K562 (cell line): ENCODE measurements at regions not wholly inside any gene's neighbourhood (a gene's known extent, or its start where the extent isn't known, plus 50 kb on each side); places are given as distances from the start of the nearest gene placed in this dataset.
"Not testable (repeated sequence)": the region's sequence is repeated elsewhere in the genome, so short reads cannot be mapped to it uniquely, and the experiment has no call there.

Experiments
- ATAC-seq: fragments of 200-7000 bp; cut with Tn5 transposase; 3 replicates; pipeline ENCODE4 v1.9.1; 2020; ENCODE audit warnings: moderate library complexity
- BruUV-seq: library from RNA; stranded (reverse); fragments of 400-500 nt; replicated peaks from 2 replicates; lab custom pipeline; 2021; lab: Mats Ljungman, UMichigan
- CTCF ChIA-PET: fragments of 300-600 bp; formaldehyde crosslinking; extraction: SDS; loops from one replicate; lab custom pipeline; 2021; ENCODE audit warnings: low intra/inter-chr PET ratio; lab: Yijun Ruan, JAX
- POLR2A ChIA-PET: fragments of 300-600, 350-650 bp; sonication (Branson Sonifier 250); formaldehyde crosslinking; extraction: SDS; loops from one replicate; lab custom pipeline; 2021; ENCODE audit warnings: antibody characterized with exemption, inconsistent platforms; lab: Yijun Ruan, JAX
- DNase-seq, 4 experiments: peaks; one replicate each; pipeline versions ENCODE4 v3.0.0 to v3.0.0-alpha.2; 2011 to 2018; ENCODE audit warnings: low spot score in 3 of 4, mixed read lengths in 3 of 4; ENCODE audit errors: extremely low read depth in 1 of 4
- FAIRE-seq: peaks from 2 replicates; lab custom pipeline; 2011; peaks lifted over from hg19 to GRCh38; lab: Jason Lieb, UNC
- H2AFZ ChIP-seq: 2 replicates; pipeline ENCODE4 v1.6.0; 2011; ENCODE audit warnings: low read depth, low read length, control low read depth, inconsistent platforms
- H3K27ac ChIP-seq: fragments of 200-600 bp; 3 replicates; pipeline ENCODE4 v1.8.0; 2011; ENCODE audit warnings: low read depth, mild to moderate bottlenecking, control low read depth, inconsistent platforms, low read length, moderate library complexity, mixed read lengths; ENCODE audit errors: extremely low read depth
- H3K27me3 ChIP-seq, 2 experiments: fragments of 300-600 bp in 1 of 2; 2 replicates in 1 of 2; 3 replicates in 1 of 2; pipeline versions ENCODE4 v1.6.0 to v1.8.0; 2011; ENCODE audit warnings: inconsistent platforms in 2 of 2, low read length in 2 of 2, mild to moderate bottlenecking in 1 of 2, mixed read lengths in 1 of 2, moderate library complexity in 1 of 2; ENCODE audit not compliant: control insufficient read depth in 2 of 2, insufficient read depth in 2 of 2
- H3K36me3 ChIP-seq: fragments of 300-600 bp; 3 replicates; pipeline ENCODE4 v1.8.0; 2011; ENCODE audit warnings: mild to moderate bottlenecking, low read length, inconsistent platforms; ENCODE audit not compliant: control insufficient read depth, insufficient read depth
- H3K4me1 ChIP-seq, 2 experiments: fragments of 200-600 bp in 1 of 2; replicated peaks in 1 of 2; 2 replicates in 1 of 2; 3 replicates in 1 of 2; pipeline versions ENCODE4 v1.5.1 to v1.8.0; 2011; ENCODE audit warnings: inconsistent platforms in 2 of 2, low read length in 2 of 2, mild to moderate bottlenecking in 1 of 2, mixed read lengths in 1 of 2, moderate library complexity in 1 of 2; ENCODE audit not compliant: control insufficient read depth in 2 of 2, insufficient read depth in 2 of 2
- H3K4me2 ChIP-seq: 2 replicates; pipeline ENCODE4 v1.6.1; 2011; ENCODE audit warnings: low read length, control low read depth, inconsistent platforms, mixed read lengths; ENCODE audit not compliant: insufficient read depth
- H3K4me3 ChIP-seq: fragments of 200-600 bp; sonication (generic), shearing (Covaris generic); 2 replicates; pipeline ENCODE4 v1.5.1; 2016; ENCODE audit warnings: control low read depth, inconsistent platforms
- H3K79me2 ChIP-seq: fragments of 200-600 bp; 3 replicates; pipeline ENCODE4 v1.8.0; 2011; ENCODE audit warnings: low read length, inconsistent platforms; ENCODE audit not compliant: control insufficient read depth, insufficient read depth
- H3K9ac ChIP-seq, 2 experiments: 2 replicates each; pipeline versions ENCODE4 v1.6.0 to v1.6.1; 2011; ENCODE audit warnings: low read depth in 2 of 2, low read length in 2 of 2, control low read depth in 1 of 2, inconsistent platforms in 1 of 2, mild to moderate bottlenecking in 1 of 2, mixed read lengths in 1 of 2; ENCODE audit not compliant: insufficient read depth in 1 of 2
- H3K9me1 ChIP-seq: one replicate; pipeline ENCODE4 v1.6.0; 2011; ENCODE audit warnings: inconsistent platforms, mild to moderate bottlenecking, low read length, moderate library complexity; ENCODE audit not compliant: control insufficient read depth, insufficient read depth
- H3K9me3 ChIP-seq: replicated peaks from 2 replicates; pipeline ENCODE4 v1.5.1; 2011; ENCODE audit warnings: low read depth, low read length, inconsistent platforms; ENCODE audit not compliant: control insufficient read depth, insufficient read depth
- H4K20me1 ChIP-seq: replicated peaks from 2 replicates; pipeline ENCODE4 v1.6.1; 2011; ENCODE audit warnings: low read length, inconsistent platforms, mixed read lengths; ENCODE audit not compliant: control insufficient read depth, insufficient read depth
- BMI1 ChIP-seq: fragments of 150-350 bp; IDR thresholded peaks from 2 replicates; pipeline ENCODE4 v1.6.1; 2014; ENCODE audit warnings: low read length
- WGBS: fragments of 100-300 bp; shearing (Covaris generic); methylation state at CpG from one replicate; pipeline ENCODE4 v1.1.6; 2016; ENCODE audit warnings: low coverage, mixed read lengths; ENCODE audit not compliant: insufficient coverage; ENCODE audit errors: missing lambda C conversion rate; 5-methylcytosine and 5-hydroxymethylcytosine counted together
- in situ Hi-C: fragments of 300-500 bp; cut with MboI; formaldehyde crosslinking; loops from 4 replicates; pipeline ENCODE4 v1.15.0; 2018; ENCODE audit warnings: inconsistent platforms, mixed read lengths
- intact Hi-C: fragments of 100-400 bp; cut with micrococcal nuclease; formaldehyde crosslinking; loops from 2 replicates; pipeline ENCODE4 v1.14.2; 2022

DNA sequence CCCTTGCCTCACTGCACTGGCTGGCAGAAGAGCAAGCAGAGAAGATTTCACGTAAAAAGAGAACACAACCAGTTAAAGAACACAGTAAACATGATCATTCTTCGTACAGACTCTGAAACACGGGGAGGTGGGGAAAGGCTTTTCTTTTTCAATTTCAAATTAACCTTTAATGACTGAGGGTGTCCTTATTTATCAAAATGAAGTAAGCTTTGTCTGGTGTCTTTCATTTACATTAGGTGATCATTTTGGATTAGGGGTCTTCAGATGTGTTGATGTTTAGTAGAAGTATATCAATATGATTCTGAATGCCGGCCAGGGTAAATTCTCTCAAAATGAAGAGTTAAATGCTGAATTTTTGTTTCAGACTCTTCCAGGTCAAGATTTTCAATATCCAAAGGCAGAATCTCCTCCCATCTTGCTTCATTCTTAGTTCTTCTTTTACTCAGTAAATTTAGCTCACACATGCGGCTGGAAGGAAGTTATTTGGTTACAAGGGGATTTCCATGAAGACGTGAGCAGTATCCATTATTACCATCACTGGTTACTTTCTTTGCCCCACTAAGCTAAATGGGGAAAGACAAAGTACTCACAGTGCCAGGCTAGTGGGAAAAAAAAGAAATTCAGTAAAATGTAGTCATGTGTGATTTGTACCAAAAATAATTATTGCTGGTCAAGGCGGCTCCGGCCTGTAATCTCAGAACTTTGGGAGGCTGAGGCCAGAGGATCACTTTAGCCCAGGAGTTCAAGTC lies 272.2 kb upstream of the NR2F2 start:
- FAIRE-seq = no peak
- CTCF ChIA-PET = no interaction called here
- 95% methylated on average over 8 of the region's 8 CpGs for WGBS
- ATAC-seq = no peak
- Histone ChIP-seq H2AFZ (no peak overlapping the region), H3K4me1 (peaks cover 2 to 12% of the 10 kb centered on the region in 2 experiments), H3K4me3 (no peak overlapping the region), H3K79me2 (no peaks in the 10 kb centered on the region), H3K9me3 (peaks cover 4% of the 10 kb centered on the region; the same call in 1 of the 2 replicates), H3K9ac (no peak overlapping the region), H3K4me2 (no peak overlapping the region), H3K9me1 (no peaks in the 10 kb centered on the region), H4K20me1 (no peaks in the 10 kb centered on the region), H3K27me3 (no peaks in the 10 kb centered on the region), H3K36me3 (no peaks in the 10 kb centered on the region), H3K27ac (no peak overlapping the region)
- no peak for DNase-seq
- intact Hi-C loops (no loop called here), in situ Hi-C loops (no loop called here)
- BruUV-seq = no TSS peak
- POLR2A ChIA-PET = no interaction called here
- no peak for TF ChIP-seq BMI1

DNA sequence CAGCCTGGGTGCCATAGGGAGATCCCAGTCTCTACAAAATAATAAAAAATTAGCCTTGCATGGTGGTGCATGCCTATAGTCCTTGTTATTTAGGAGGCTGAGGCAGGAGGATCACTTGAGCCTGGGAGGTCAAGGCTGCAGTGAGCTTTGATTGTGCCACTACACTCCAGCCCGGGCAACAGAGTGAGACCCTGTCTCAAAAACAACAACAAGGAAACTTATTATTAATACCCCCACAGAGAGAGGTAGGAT lies 271.7 kb upstream of the NR2F2 start:
- CTCF ChIA-PET, H3K9me3 ChIP-seq, DNase-seq, ATAC-seq, H3K4me3 ChIP-seq, H3K36me3 ChIP-seq, H2AFZ ChIP-seq, BruUV-seq, H3K9ac ChIP-seq, H3K27ac ChIP-seq, H3K9me1 ChIP-seq, POLR2A ChIA-PET, H4K20me1 ChIP-seq, H3K79me2 ChIP-seq, H3K27me3 ChIP-seq, intact Hi-C loops, in situ Hi-C loops, H3K4me2 ChIP-seq, FAIRE-seq: not testable (repeated sequence)
- 20% methylated on average over 1 of the region's 1 CpG for WGBS
- peaks cover 0 to 10% of the 10 kb centered on the region in 2 experiments; a peak in 4 of 5 replicates for H3K4me1 ChIP-seq
